Prostate gland (tissue), 2 donors: ENCODE measurements at regions not wholly inside any gene's neighbourhood (a gene's known extent, or its start where the extent isn't known, plus 50 kb on each side); places are given as distances from the start of the nearest gene placed in this dataset.

ENCODE experiments used
- DNase-seq: peaks from one replicate; pipeline ENCODE4 v3.0.0-alpha.2; 2019; ENCODE audit warnings: low spot score
- H3K27ac ChIP-seq, 2 donors: fragments of 200-600 bp; sonication (generic); 2 replicates each; pipeline ENCODE4 v1.5.1; 2017 to 2019
- H3K27me3 ChIP-seq: fragments of 200-600 bp; sonication (generic); replicated peaks from 2 replicates; pipeline ENCODE4 v1.5.1; 2019; ENCODE audit not compliant: insufficient read depth
- H3K36me3 ChIP-seq, 2 donors: fragments of 200-600 bp; sonication (generic); 1 replicate in 1 of 2; 2 replicates in 1 of 2; pipeline versions ENCODE4 v1.5.1 to v1.8.1; 2017 to 2019
- H3K4me1 ChIP-seq: fragments of 200-600 bp; sonication (generic); replicated peaks from 2 replicates; pipeline ENCODE4 v1.5.1; 2019
- H3K4me3 ChIP-seq, 2 donors: fragments of 200-600 bp; sonication (generic); 2 replicates each; pipeline ENCODE4 v1.5.1; 2017 to 2019
- H3K9me3 ChIP-seq: fragments of 200-600 bp; sonication (generic); 2 replicates; pipeline ENCODE4 v1.5.1; 2017
- POLR2A ChIP-seq: fragments of 450-650 bp; IDR thresholded peaks from one replicate; pipeline ENCODE4 v1.6.1; 2016; ENCODE audit warnings: antibody characterized with exemption, mild to moderate bottlenecking
- POLR2AphosphoS5 ChIP-seq: sonication (generic); formaldehyde crosslinking; IDR thresholded peaks from one replicate; pipeline ENCODE4 v1.6.1; 2017; ENCODE audit warnings: antibody characterized with exemption
- WGBS: methylation state at CpG from one replicate; pipeline ENCODE4 v1.1.5; 2018; 5-methylcytosine and 5-hydroxymethylcytosine counted together
- intact Hi-C: fragments of 100-400 bp; cut with DNase I; formaldehyde crosslinking; loops from one replicate; pipeline ENCODE4 v1.14.2; 2022
- TF ChIP-seq, protein P1 (sequence below), 4 experiments: fragments of 200-600 bp in 2 of 4; fragments of 450-650 bp in 2 of 4; sonication (generic) in 2 of 4; IDR thresholded peaks; 1 replicate in 3 of 4; 2 replicates in 1 of 4; pipeline ENCODE4 v1.5.1; 2016 to 2019; ENCODE audit warnings: antibody characterized with exemption in 4 of 4, mild to moderate bottlenecking in 2 of 4, moderate library complexity in 2 of 4

DNA sequence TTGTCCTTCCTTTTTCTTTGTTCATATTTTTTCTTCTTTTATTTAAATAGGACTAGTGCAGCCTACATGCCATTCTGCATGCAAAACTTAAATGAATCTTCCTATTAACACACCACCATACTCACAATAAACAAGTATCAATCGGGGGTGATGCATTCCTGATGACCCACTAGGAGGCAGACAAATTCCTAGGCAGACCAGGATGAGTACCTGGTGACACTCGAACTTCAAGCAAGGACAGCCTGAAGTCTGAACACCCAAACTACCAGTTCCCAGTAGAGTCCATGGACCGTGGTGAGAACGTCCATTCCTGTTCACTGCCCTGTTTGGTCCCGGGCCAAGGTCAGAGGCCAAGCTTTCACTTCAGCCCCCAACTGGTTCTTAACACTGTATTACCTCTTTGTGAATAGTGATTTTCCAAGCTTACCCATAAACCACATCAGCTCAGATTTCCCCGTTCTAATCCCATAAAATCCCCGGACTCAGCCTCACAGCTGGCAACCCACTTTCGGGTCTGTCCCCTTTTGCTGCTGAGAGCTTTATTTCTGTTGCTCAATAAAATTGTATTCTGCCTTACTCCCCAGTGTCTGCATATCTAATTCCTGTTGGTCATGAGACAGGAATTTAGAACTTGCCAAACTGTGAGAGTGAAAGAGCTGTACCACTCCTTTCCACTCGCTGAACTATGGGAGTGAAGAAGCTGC lies 1286.6 kb downstream of the FSTL5 start:
- Histone ChIP-seq H3K27ac (no peak overlapping the region), H3K36me3 (no peaks in the 10 kb centered on the region), H3K4me1 (no peaks in the 10 kb centered on the region), H3K9me3 (no peaks in the 10 kb centered on the region), H3K27me3 (no peaks in the 10 kb centered on the region), H3K4me3 (no peak overlapping the region)
- intact Hi-C loops: no loop called here
- TF ChIP-seq POLR2A (no peak), POLR2AphosphoS5 (no peak)
- TF ChIP-seq, protein P1, sequence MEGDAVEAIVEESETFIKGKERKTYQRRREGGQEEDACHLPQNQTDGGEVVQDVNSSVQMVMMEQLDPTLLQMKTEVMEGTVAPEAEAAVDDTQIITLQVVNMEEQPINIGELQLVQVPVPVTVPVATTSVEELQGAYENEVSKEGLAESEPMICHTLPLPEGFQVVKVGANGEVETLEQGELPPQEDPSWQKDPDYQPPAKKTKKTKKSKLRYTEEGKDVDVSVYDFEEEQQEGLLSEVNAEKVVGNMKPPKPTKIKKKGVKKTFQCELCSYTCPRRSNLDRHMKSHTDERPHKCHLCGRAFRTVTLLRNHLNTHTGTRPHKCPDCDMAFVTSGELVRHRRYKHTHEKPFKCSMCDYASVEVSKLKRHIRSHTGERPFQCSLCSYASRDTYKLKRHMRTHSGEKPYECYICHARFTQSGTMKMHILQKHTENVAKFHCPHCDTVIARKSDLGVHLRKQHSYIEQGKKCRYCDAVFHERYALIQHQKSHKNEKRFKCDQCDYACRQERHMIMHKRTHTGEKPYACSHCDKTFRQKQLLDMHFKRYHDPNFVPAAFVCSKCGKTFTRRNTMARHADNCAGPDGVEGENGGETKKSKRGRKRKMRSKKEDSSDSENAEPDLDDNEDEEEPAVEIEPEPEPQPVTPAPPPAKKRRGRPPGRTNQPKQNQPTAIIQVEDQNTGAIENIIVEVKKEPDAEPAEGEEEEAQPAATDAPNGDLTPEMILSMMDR (IDR thresholded peaks at IDR 0.05): no peak
- no peak for DNase-seq
- 80% methylated on average over 9 of the region's 9 CpGs for WGBS

DNA sequence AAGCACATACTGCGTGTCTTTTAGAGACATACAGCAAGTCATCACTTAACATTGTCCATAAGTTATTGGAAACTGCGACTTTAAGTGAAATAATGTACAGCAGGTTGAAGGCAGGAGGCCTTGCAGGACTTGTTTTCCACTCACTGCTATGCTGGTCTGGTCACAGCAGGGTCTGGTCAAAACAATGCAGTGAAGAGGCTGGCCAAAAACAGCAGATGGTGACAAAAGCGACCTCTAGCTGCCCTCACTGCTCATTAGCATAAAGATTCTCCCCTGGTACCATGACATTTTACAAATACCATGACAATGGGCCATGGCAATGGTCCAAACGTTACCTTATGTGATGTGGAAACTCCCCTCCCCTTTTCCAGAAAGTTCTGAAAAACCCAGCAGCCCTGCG lies 1283.6 kb downstream of the FSTL5 start:
- intact Hi-C loops: no loop called here

DNA sequence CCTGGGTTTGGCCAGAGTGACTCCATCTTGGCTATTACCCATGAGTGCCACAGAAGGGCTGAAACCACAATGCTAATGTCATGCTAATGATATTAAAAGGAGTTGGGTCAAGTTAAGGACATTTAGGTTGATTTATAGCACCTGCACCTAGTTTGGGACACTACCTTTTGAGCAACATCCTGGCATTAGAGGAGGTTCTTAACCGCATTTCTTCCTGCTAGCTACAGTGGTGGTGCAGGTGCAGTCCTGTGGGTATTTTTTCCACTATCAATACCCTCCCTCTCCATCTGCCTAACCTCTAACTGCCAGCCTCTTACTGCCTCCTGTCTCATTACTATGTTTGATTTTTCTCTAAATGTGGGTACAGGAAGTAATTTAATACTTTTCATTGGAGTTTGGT lies 1276.1 kb downstream of the FSTL5 start:
- no peak for TF ChIP-seq POLR2A
- TF ChIP-seq POLR2AphosphoS5: no peak
- TF ChIP-seq, protein P1 (IDR thresholded peaks at IDR 0.05): no peak
- intact Hi-C loops: no loop called here
- no peaks in the 10 kb centered on the region for H3K36me3 ChIP-seq
- WGBS: 96% methylated on average over 1 of the region's 1 CpG
- DNase-seq: no peak
- H3K27ac ChIP-seq: no peak overlapping the region
- no peaks in the 10 kb centered on the region for H3K9me3 ChIP-seq
- no peaks in the 10 kb centered on the region for H3K4me1 ChIP-seq
- H3K4me3 ChIP-seq: no peak overlapping the region
- no peaks in the 10 kb centered on the region for H3K27me3 ChIP-seq

More for the DNA sequence above, 1283.6 kb downstream of the FSTL5 start:
- no peak for DNase-seq
- H3K4me1 ChIP-seq: no peaks in the 10 kb centered on the region
- no peaks in the 10 kb centered on the region for H3K27me3 ChIP-seq
- no peaks in the 10 kb centered on the region for H3K9me3 ChIP-seq
- H3K36me3 ChIP-seq: no peaks in the 10 kb centered on the region
- WGBS: 66% methylated on average over 5 of the region's 5 CpGs
- no peak overlapping the region for H3K27ac ChIP-seq
- no peak for TF ChIP-seq POLR2AphosphoS5
- no peak overlapping the region for H3K4me3 ChIP-seq

DNA sequence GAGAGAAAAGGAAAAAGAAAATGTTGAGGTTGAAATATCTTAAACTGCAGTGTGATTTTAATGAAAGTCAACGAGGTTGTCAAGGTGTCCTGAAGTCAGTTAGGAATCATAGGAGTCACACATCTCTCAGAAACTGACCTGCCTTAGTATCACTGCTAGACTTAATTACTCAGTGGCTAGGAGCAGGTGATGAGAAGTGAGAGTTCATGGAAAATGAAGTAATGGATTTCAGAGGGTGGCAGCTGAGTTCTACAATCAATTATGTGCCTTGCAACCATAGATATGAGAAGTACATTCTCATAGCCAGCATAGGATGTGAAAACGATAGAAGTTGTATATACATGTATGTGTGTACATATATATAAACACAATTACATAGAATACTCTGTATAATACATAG lies 1269.7 kb downstream of the FSTL5 start:
- WGBS: 87% methylated on average over 2 of the region's 2 CpGs
- DNase-seq: no peak
- no peaks in the 10 kb centered on the region for H3K36me3 ChIP-seq
- no peaks in the 10 kb centered on the region for H3K27me3 ChIP-seq
- H3K4me1 ChIP-seq: no peaks in the 10 kb centered on the region
- no peaks in the 10 kb centered on the region for H3K9me3 ChIP-seq
- no peak overlapping the region for H3K27ac ChIP-seq
- TF ChIP-seq POLR2A (no peak), POLR2AphosphoS5 (no peak)
- TF ChIP-seq, protein P1 (IDR thresholded peaks at IDR 0.05): no peak
- intact Hi-C loops: no loop called here
- H3K4me3 ChIP-seq: no peak overlapping the region

DNA sequence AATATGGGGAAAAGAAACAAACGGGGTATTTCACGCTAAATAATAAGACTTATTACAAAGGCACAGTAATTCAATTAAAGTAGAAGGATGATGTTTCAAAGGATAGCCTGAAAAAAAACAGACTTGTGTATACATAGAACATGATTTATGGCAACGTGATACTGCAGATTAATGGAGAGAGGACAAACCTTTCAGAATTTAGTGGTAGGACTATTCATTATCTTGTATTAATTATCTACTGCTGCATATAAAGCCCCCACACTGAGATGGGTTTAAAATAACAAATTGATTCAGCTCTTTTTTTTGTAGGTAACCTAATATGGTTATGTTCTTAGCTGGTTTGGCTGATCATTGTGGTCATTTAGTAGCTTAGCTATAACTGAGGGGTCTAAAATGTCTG lies 1269.0 kb downstream of the FSTL5 start:
- no peaks in the 10 kb centered on the region for H3K36me3 ChIP-seq
- no peaks in the 10 kb centered on the region for H3K4me1 ChIP-seq
- H3K4me3 ChIP-seq: no peak overlapping the region
- WGBS: 59% methylated on average over 3 of the region's 3 CpGs
- no peaks in the 10 kb centered on the region for H3K27me3 ChIP-seq
- no peaks in the 10 kb centered on the region for H3K9me3 ChIP-seq
- no peak overlapping the region for H3K27ac ChIP-seq
- TF ChIP-seq POLR2A: no peak
- TF ChIP-seq, protein P1 (IDR thresholded peaks at IDR 0.05): no peak
- TF ChIP-seq POLR2AphosphoS5: no peak
- DNase-seq: no peak
- intact Hi-C loops: no loop called here
